ENCODE measurements at regions not wholly inside any gene's neighbourhood (a gene's known extent, or its start where the extent isn't known, plus 50 kb on each side); places are given as distances from the start of the nearest gene placed in this dataset.

- no peak for TF ChIP-seq CTCF (IDR thresholded peaks at IDR 0.05; ENCODE audit: control extremely low read depth, extremely low read depth, low read depth, missing control alignments)
- POLR2A ChIA-PET = interaction anchor here (0.6 kb wide), 1 partner anchor 22 kb away, joined by 4 read pairs; no protein-coding TSS in a partner anchor
- CTCF ChIA-PET = interaction anchor here (1.0 to 2.9 kb wide), 5 partner anchors 8 to 181 kb away, joined by 3 to 15 read pairs (median 4); no protein-coding TSS in a partner anchor
- DNase-seq (ENCODE audit: extremely low spot score) = no peak
These were observed 369.6 kb upstream of the MARCKS start for GRCh38 chr6:113487489-113488058.

DNA sequence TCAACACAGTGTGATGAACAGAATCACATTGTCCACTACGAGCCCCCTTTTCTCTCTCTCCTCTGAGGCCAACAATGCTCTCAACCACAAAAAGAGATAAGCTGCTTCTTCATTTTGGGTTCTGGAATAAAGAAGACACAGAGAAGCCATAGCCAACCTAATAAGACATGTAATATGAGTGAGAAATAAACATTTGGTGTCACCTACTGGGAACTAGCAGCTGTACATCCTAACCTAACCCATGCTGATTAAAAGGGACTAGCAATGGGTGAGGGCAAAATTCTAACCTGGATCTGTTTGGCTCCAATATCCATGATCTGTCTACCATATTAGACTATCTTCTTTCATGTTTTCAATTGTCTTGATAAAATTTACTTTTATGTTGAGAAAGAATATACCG is 369.1 kb upstream of the MARCKS start:
- DNase-seq (ENCODE audit: extremely low spot score) = no peak
- no peak for TF ChIP-seq CTCF (IDR thresholded peaks at IDR 0.05; ENCODE audit: control extremely low read depth, extremely low read depth, low read depth, missing control alignments)
- ChIA-PET POLR2A (interaction anchor here (0.6 kb wide), 1 partner anchor 22 kb away, joined by 4 read pairs; no protein-coding TSS in a partner anchor), CTCF (interaction anchor here (0.8 to 2.9 kb wide), 6 partner anchors 8 to 182 kb away, joined by 3 to 15 read pairs (median 4); no protein-coding TSS in a partner anchor)

DNA sequence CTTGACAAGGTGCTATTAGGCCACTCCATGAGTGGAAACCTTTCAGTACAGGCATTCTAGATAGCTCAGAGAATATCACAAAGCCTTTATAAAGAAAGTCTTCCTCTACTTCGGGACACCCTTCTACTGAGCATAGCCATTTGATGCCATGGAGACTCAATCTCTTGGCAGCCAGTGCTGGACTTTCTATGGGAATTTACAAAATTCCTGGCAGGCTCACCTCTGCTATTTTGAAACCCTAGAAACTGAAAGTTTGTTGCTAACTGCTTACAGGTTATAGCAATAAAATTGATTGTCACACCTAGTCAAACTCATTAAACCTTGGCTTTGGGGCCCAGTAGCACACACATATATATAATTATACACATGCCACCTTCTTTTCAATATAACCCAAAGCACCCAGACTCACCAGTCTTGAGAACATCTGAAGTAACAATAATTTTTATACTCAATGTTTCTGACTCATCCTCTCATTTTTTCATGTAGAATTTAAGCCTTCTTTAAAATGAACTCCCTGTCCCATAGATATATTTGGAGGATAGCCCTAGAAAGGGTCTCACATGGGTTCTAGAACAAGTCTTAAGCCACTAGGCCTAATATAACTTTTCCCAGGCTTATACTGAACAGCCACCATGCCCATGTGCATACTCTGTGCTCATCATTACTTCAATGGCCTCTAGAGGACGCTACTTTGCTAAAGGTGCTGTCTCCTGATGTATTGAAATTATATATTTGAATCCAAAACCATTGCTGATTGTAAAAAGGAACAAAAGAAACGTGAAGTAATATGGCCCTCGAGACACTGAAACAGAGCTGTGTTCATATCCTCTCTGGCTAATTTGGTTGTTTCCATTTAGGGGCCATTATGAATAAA is 368.1 kb upstream of the MARCKS start:
- DNase-seq (ENCODE audit: extremely low spot score) = no peak
- POLR2A ChIA-PET = no interaction called here
- TF ChIP-seq CTCF (IDR thresholded peaks at IDR 0.05; ENCODE audit: control extremely low read depth, extremely low read depth, low read depth, missing control alignments) = no peak
- CTCF ChIA-PET = interaction anchor here (0.8 to 2.9 kb wide), 11 partner anchors 9 to 370 kb away, joined by 3 to 15 read pairs (median 4); no protein-coding TSS in a partner anchor

DNA sequence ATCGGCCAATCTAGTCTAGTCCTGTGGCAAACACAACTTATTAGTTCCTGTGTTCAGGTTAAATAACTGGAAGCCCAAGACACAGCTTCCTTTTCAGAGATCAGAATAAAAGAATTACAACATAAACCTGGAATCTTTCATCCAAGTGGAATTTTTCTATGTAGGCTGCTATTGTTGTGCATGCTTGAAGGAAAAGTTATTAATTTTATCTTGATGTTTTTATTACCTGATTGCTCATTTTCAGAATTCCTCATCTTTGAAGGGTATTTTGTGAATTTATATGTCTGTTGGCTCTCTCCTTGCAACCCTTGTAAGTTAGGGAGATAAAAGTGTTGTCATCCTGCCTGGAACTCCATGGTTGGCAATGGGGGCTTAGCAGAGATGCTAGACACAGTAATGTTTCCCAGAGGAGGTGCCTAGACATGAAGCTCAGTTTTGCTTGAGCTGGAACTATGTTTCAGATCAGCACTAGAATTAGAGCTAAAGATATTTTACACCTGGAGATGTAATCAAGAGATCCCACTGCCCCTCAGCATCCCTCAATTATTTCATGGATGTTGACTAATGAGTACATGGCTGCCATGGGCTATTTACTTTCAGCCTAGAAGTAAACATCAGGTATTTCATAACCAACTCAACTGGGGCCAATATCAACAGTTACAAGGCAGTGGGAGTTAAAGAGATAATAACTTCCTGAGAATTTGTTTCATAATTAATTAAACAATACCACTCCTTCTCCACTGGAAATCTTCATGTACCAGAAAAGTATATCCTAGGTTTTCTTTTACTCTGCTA is 367.0 kb upstream of the MARCKS start:
- TF ChIP-seq CTCF (IDR thresholded peaks at IDR 0.05; ENCODE audit: control extremely low read depth, extremely low read depth, low read depth, missing control alignments) = no peak

DNA sequence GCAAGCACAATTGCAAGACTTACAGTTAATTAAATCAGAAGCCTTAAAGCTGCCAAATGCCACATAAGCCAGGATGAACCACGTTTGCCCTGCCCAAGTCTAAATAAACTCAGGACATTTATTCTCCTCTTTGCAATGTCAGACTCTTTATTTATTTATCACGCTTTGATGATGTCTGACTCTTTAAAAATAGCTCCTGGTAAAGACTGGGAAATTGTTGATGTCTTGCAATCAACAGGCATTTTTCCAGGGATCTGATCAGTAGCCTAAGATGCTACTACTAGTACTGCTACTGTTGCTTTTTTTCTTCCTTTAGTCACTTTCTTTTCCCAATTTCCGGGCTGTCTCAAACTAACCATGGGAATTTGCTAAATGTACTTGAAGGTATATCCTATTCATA is 365.8 kb upstream of the MARCKS start:
- ChIA-PET CTCF (interaction anchor here (1.3 kb wide), 1 partner anchor 21 kb away, joined by 3 read pairs; no protein-coding TSS in a partner anchor), POLR2A (no interaction called here)
- DNase-seq (ENCODE audit: extremely low spot score) = no peak
- TF ChIP-seq CTCF (IDR thresholded peaks at IDR 0.05; ENCODE audit: control extremely low read depth, extremely low read depth, low read depth, missing control alignments) = no peak

More for the DNA sequence above, 367.0 kb upstream of the MARCKS start:
- ChIA-PET CTCF (interaction anchor here (1.1 to 2.0 kb wide), 6 partner anchors 11 to 368 kb away, joined by 3 to 5 read pairs (median 4); no protein-coding TSS in a partner anchor), POLR2A (no interaction called here)
- no peak for DNase-seq (ENCODE audit: extremely low spot score)

- no peak for TF ChIP-seq CTCF (IDR thresholded peaks at IDR 0.05; ENCODE audit: control extremely low read depth, extremely low read depth, low read depth, missing control alignments)
- CTCF ChIA-PET = no interaction called here
- DNase-seq (ENCODE audit: extremely low spot score) = no peak
- POLR2A ChIA-PET = no interaction called here
These were observed 363.2 kb upstream of the MARCKS start for GRCh38 chr6:113493991-113494390.

All from GM10248 (cell line).